ENCODE measurements at regions not wholly inside any gene's neighbourhood (a gene's known extent, or its start where the extent isn't known, plus 50 kb on each side); places are given as distances from the start of the nearest gene placed in this dataset.

DNA sequence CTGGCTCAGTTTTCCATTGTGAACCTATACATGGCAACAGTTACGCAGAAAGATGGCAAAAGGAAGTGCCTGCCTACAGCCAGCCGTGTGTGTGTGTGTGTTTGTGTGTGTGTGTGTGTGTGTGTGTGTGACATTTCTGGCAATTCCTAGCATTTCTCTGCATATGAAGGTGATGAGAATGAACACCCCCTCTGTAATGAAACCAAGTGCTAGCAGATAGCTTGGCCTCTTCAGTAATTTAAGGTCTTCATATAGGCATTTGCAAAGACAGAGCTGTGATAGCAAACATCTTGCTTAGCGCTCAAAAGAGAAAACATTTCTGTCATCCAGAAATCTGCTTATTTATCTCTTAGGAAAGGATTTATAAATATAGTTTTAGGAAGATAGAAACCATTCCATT, 389.1 kb downstream of the AACS start:
- intact Hi-C loops (cut with micrococcal nuclease): no loop called here
- DNase-seq: no peak
- no peak for ATAC-seq

GRCh38 chr12:125454786-125455480, 389.7 kb downstream of the AACS start:
- DNase-seq (no peak), ATAC-seq (no peak)
- intact Hi-C loops (cut with micrococcal nuclease): no loop called here

DNA sequence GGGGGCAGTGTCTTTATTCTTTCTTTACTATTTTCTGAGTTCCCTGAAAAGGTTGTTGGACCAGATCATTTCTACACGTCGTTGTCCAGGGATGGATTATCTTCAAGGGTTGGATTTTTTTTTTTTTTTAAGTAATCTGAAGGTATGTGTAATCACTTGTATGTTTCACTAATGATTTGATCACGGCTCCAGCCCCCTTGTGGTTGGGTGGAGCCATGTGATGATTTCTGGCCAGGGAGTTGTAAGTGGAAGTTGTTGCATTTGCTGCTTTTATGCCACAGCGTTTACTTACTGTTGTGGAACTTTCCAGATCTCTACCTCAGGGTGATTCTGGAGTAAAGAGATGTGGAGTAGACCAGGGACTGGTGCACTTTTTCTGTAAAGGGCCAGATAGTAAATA, 390.3 kb downstream of the AACS start:
- no peak for ATAC-seq
- intact Hi-C loops (cut with micrococcal nuclease): no loop called here
- no peak for DNase-seq

DNA sequence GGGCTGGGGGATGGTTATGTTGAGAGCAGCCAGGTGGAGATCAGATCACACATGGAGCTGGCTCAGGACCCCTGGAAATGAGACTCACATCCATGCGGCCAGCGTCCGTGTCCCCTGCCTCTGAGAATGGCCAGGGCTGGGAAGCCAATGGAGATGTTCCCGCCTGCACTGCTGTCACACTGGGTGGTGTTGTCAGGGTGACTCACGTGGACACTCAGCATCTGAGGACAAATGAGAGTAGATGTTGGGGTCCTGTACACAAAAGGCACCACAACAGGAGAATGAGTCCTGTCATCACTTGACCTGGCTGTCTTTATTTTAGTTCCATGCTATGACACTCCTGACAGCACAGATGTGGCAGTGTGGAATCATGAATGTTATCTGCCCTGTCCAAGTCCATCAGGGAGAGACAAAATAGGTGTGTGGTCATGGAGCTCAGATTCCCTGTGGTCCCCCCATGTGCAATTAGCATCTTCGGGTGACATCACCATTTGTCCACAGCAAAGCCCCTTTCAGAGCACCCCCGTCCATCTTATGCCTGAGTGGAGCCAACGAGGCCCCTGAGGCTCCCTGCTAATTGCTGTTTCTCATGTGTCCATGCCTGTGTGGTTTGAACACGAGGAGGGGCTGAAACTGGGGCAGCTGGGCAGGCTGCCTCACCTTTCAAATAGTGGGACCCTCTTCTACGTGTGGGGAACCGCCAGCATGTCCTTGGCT, 393.5 kb downstream of the AACS start:
- intact Hi-C loops (cut with micrococcal nuclease): no loop called here

DNA sequence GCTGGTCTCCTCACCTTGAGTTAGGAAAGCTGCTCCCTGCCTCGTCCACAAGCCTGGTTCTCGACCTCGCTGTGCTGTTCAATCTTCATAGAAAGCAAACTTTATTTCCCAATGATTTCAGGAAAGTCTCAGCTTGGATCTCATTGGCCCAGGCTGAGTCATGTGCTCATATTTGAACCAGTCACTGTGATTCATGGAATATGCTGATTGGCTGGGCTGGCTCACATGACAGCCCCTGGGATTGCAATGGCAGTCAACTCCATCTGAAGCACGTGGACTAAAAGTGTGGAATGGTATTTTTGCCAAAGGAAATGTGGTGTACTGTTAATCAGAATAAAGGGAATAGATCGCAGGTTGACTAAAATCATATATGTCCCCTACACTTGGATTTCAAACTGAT, 396.6 kb downstream of the AACS start:
- ATAC-seq (no peak), DNase-seq (no peak)
- intact Hi-C loops (cut with micrococcal nuclease): no loop called here

More for the DNA sequence above, 393.5 kb downstream of the AACS start:
- DNase-seq (no peak), ATAC-seq (no peak)

DNA sequence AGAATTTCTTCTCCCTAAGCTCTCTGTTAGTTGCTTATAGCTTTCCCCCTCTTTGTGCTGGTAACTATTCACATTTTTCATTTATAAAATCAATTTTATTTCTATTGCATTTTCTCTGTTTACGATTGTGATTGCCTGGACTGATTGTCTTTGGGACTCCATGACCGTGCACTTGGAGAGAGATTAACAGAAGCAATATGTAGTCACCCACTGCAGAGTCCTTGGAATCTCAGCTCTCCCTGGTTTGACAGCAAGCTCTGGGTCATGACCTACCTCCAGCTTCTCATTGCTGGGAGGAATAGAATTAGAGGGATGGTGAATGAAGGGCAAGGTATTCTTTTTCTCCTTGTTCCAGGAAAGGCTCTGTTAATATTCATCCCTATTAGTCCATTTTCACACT, 398.2 kb downstream of the AACS start:
- no peak for DNase-seq
- intact Hi-C loops (cut with micrococcal nuclease): no loop called here
- ATAC-seq: no peak

DNA sequence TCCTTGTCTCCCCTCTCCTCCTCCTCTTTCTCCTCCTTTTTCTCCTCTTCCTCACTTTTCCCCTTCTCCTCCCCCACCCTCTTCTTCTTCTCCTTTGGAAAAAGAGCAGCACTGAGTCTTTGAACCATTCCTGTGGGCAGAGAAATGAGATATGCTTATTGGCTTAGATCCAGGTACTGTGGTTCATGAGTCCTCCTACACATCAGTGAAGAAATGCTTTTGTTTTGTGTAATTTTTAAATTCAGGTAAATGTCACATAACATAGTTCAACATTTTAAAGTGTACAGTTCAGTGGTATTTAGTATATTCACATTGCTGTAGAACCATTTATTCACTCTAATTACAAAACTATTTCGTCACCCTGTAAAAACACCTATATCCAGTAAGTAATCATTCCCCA, 402.1 kb downstream of the AACS start:
- no peak for DNase-seq
- ATAC-seq: no peak
- intact Hi-C loops (cut with micrococcal nuclease): no loop called here

- ATAC-seq (no peak), DNase-seq (no peak)
- intact Hi-C loops (cut with micrococcal nuclease): no loop called here
Measured at GRCh38 chr12:125469683-125470082, 404.4 kb downstream of the AACS start.

GRCh38 chr12:125470838-125471783, 405.9 kb downstream of the AACS start:
- DNase-seq (no peak), ATAC-seq (no peak)
- intact Hi-C loops (cut with micrococcal nuclease): no loop called here

DNA sequence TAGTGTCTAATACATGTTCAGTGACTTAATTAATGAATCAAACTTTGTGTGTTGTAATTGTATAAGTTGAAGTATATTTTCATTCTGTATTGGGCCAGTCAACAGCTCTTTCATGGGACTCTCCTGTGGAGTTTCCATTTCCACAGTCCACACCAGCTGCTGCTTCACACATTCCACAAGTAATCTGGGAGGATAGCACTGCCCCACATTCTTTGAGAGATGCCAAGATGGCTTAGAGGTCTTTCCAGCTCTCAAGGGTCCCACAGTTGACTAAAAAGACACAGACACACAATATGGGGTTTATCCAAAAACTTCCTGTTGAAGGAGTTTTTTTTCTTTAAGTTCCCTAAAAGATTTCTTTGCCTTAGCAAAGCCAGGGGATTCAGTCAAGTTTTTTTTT, 408.3 kb downstream of the AACS start:
- ATAC-seq (no peak), DNase-seq (no peak)
- intact Hi-C loops (cut with micrococcal nuclease): no loop called here

DNA sequence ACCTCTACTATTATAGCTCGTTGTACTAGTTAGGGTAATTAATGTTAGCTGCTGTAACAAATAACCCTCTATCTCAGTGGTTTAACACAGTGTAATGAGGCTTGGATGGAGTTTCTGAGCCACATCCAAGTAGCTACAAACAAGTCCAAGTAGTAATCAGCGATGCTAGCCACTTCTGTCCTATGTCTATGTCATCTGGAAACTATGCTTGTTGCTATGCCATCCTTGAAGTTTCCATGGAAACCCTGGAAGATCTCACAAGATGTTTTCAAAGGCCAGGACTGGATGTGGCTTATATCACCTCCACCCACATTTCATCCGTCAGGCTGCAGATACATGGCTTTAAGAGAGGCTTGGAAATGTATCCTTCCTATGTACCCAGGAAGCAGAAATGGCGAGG, 422.1 kb downstream of the AACS start:
- intact Hi-C loops (cut with micrococcal nuclease): no loop called here
- no peak for DNase-seq
- ATAC-seq: no peak

- DNase-seq (no peak), ATAC-seq (no peak)
- intact Hi-C loops (cut with micrococcal nuclease): no loop called here
Measured at GRCh38 chr12:125491553-125491952, 426.3 kb downstream of the AACS start.

- intact Hi-C loops (cut with micrococcal nuclease): no loop called here
- DNase-seq (no peak), ATAC-seq (no peak)
Measured at GRCh38 chr12:125492354-125493270, 427.4 kb downstream of the AACS start.

DNA sequence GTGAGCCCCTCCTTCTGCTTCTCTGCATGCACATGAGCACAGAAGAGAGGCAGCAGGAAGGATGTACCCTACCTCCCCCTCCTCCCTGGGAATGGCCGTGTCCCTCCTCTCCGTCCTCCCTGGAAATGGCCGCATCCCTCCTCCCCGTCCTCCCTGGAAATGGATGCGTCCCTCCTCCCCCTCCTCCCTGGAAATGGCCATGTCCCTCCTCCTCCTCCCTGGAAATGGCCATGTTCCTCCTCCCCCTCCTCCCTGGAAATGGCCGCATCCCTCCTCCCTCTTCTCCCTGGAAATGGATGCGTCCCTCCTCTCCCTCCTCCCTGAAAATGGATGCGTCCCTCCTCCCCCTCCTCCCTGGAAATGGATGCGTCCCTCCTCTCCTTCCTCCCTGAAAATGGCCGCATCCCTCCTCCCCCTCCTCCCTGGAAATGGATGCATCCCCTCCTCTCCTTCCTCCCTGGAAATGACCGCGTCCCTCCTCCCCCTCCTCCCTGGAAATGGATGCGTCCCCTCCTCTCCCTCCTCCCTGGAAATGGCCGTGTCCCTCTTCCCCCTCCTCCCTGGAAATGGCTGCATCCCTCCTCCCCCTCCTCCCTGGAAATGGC, 428.6 kb downstream of the AACS start:
- intact Hi-C loops (cut with micrococcal nuclease): no loop called here
- ATAC-seq: no peak
- DNase-seq: no peak

DNA sequence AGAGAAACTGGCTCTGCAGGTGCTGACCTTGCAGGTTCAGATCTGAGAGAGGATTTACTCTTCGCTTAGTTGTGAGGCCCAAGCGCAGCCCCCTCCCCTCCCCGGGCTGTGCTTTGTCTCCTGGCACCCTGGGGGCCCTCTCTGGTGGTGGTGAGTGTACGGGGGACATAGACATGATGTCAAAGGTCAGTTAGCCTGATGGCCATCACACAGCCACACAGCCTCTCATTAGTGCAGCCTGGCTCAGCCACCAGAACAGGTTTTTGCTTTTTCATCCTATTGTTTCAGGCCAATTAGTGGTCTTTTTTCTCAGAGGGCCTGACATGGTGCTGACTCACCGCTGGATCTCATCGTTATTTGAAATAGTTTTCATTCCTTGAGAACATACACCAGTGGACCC, 437.9 kb downstream of the AACS start:
- intact Hi-C loops (cut with micrococcal nuclease): no loop called here
- DNase-seq (no peak), ATAC-seq (no peak)

- ATAC-seq: no peak
- intact Hi-C loops (cut with micrococcal nuclease): no loop called here
- DNase-seq: no peak
Measured at GRCh38 chr12:125509195-125509594, 444.0 kb downstream of the AACS start.

GRCh38 chr12:125512541-125513298, 447.5 kb downstream of the AACS start:
- intact Hi-C loops (cut with micrococcal nuclease): no loop called here
- no peak for DNase-seq
- no peak for ATAC-seq

GRCh38 chr12:125515887-125516286, 450.7 kb downstream of the AACS start:
- intact Hi-C loops (cut with micrococcal nuclease): no loop called here
- DNase-seq (no peak), ATAC-seq (no peak)
